AG20443 (cell line): ENCODE measurements at regions not wholly inside any gene's neighbourhood (a gene's known extent, or its start where the extent isn't known, plus 50 kb on each side); places are given as distances from the start of the nearest gene placed in this dataset.

Source experiments
- DNase-seq: peaks from one replicate; pipeline ENCODE4 v3.0.0; 2012; ENCODE audit warnings: low spot score, mixed read lengths

DNA sequence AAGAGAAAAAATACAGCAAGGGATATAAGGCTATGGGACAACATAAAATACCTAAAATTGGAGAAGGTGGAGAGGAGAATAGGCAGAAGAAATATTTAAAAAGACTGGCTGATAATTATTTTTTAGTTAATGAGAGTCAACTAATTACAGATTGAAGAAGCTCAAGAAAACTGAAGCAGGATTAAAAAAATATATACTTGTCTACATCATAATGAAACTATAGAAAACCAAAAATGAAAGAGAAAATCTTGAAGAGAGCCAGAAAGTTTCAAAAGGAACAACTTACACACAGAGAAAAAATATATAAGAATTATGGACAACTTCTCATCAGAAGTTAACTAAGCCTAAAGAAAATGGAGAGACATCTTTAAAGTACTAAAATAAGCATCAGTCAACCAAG is 62.9 kb upstream of the APCDD1 start:
- no peak for DNase-seq

DNA sequence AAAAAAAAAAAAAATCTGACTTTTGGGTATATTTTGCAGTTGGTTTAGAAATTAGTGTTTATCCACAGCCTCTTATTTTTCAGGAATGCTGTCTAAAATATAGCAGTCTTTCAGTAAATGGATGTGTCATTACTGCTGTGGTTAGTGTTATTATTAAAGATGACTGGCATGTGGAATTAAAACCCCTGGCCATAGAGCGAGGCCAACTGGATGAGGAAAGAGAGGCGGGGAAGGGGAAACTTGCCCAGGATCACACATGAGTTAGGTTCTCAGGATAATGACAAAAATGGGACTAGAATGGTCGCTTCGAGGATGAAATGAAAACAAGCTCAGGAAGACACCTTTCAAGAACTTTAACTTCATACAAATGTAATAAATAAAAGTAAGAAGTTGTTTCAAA is 57.4 kb upstream of the APCDD1 start:
- no peak for DNase-seq

DNA sequence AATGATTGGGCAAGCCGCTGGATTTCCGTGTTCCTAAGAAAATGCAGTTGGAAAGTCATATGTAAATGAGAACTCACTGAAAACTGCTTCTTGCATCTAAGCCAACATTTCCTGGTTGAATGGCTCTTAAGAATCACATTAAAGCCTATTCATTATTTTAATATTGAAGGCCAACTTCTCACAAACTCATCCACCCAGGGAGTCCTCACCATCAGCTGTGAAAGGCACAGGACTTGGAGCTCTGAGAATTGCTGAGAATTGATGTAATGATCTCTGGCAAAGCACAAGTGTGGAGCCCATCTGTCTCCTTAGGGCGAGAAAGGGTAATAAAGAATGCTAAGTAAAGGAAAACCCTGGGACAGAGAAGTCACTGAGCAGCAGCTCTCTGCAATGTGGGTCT is 55.9 kb upstream of the APCDD1 start:
- DNase-seq: no peak

DNA sequence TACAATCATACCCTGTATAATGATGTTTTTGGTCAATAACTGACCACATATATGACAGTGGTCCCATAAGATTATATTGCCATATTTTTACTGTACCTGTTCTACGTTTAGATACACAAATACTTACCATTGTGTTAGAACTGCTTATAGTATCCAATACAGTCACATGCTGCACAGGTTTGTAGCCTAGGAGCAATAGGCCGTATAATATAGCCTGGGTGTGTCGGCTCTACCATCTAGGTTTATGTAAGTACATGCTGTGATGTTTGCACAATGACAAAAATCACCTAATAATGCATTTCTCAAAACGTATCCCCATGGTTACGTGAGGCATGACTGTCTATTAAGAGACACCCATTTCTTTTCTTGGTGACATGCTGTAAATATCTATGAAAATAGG is 55.0 kb upstream of the APCDD1 start:
- DNase-seq: no peak

DNA sequence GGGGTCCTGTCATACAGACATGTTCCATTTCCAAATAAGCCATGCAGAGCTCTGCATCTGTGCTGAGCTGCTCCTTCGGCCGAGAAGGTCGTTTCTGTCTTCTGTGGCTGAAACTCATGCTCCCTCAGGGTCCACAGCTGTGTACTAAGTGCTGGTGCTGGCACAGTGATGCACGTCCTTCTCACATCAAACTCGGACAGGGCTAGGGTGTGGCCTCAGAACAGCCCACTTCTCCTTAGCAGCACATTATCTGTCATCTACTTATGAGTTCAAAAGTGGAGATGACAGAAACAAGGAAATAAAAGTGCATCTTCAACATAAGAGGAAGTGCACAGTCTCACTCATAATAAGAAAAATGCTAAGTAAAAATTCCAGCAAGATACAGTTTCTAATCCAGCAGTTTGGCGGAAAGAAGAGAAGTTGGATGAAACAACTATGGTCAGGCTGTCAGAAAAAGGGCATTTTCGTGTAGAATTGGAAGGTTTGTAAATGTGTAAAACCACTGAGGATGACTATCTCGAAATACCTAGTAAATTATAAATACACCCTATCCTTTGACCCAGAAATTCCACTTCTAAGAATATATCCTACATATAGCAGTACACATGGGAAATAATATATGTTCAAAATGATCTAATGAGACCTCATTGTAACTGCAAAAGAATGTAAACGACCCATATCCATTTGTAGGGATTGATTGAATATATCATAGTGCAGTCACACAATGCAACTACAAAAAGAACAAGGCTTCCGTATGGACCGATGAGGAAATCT is 53.7 kb upstream of the APCDD1 start:
- no peak for DNase-seq

DNA sequence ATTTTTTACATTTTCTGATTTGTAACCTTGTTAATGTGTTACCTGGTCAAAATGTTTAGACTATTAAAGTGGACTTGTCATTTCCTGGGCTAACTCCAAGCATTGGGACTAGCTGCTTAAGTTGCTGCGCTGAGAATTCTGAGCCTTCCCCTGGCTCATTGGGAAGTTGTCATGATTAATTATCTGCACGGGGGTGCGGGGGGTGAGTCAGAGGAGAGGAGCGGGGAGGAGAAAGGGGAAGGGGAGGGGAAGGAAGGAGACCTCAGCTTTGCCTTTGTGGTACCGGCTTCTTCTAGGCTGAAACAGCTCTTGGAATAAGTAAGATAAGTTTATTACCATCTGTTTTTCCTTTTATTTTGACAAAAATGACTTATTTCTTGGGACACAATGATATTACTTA is 52.9 kb upstream of the APCDD1 start:
- no peak for DNase-seq

DNA sequence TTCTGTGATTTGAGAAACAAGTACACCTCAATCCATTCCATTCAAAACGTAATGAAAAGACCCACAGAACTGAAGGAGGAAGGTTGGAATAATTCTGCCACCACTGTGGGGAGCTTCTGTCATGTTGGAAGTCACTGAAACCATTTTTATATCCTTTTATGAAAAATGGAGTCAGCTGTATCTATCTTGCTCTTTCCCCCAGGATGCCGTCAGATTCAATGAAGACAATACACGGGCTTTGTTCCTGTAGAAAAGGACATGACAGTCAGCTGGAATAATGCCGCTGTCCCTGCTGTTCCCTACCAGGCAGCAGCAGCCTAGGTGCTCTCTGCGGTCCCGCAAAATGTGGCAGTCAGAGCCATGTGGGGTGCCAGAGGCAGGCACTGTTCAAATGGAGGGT is 52.5 kb upstream of the APCDD1 start:
- DNase-seq: no peak

DNA sequence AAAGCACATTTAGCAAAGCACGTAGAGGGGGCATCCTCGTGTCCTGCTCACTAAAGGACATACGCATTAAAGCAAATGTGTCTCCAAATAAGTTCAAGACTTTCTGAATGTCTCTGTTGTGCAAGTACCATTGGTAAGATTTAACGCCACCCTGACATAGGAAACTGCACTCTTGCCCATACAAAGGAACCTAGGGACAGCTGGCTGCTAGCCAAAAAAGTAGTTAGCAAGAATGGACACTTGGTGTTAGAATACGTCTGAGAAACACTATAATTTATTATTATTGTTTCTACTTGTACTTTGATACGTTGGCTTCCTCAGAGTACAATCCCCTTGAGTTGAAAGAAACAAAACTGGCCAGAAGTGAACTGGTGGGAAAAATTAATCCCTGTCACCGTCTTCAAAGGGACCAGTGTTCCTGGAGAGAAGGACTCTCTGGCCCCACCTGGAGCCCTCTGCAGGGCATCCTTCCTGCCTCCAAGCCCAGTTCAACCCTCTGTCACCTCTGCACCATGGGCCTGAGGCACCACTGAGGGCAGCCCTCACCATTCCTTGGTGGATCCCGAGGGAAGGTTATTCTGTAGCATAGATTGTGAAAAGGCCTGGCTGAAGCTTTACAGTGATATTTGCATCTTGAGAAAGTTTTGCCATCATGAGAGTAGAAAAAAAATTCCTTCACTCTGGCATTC is 51.4 kb upstream of the APCDD1 start:
- DNase-seq: no peak

DNA sequence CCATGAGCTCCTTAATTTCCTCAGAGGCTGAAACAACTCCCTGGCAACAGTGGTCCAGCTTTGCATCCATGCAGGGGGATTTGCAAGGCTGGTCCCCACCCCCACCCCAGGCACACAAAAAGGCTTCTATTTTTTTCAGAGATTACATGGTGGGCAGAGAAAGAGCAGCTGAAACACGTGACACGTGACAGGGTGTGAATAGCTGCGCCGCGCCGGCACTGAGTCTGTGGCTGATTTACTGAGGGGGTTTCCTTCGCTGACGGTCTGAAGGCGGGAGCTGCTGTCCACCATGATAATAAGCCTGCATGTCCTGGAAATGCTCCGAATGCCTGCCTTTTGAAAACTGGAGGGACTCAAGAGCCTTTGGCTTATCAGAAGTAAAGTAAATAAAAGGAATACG is 50.7 kb upstream of the APCDD1 start:
- no peak for DNase-seq

DNA sequence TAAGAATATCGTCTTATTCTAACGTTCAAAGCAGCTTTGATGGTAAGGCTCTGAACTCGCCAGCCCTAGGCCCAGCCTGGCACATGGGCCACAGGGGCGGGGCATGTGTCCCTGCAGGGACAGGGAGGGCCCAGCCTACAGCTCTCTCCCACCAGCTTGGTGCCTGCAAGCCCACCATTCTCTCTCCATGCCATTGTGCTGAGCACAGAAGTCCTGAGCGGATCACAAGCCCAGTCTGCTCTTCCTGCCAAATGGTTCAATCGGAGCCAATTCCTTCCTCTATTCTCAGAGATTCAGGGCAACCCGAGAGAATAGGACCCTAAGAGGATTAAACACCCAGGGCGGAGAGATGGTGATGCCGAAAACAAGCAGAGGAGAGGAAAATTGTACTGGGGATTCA is 50.3 kb upstream of the APCDD1 start:
- no peak for DNase-seq
